GM23338 (cell line): ENCODE measurements at regions not wholly inside any gene's neighbourhood (a gene's known extent, or its start where the extent isn't known, plus 50 kb on each side); places are given as distances from the start of the nearest gene placed in this dataset.

Source experiments
- ATAC-seq: fragments of 200-7000 bp; cut with Tn5 transposase; 3 replicates; pipeline ENCODE4 v1.9.1; 2020
- DNase-seq: peaks from one replicate; pipeline ENCODE4 v3.0.0-alpha.2; 2015; ENCODE audit warnings: low spot score
- H2AFZ ChIP-seq: fragments of 200-600 bp; sonication (generic); 2 replicates; pipeline ENCODE4 v1.8.0; 2016; ENCODE audit warnings: antibody characterized with exemption, mild to moderate bottlenecking, moderate library complexity
- H3F3A ChIP-seq: fragments of 200-600 bp; sonication (generic); replicated peaks from 2 replicates; pipeline ENCODE4 v1.8.0; 2017; ENCODE audit warnings: antibody characterized with exemption, mixed run types, low read depth
- H3K27ac ChIP-seq: fragments of 200-600 bp; sonication (generic); 2 replicates; pipeline ENCODE4 v1.6.1; 2016; ENCODE audit warnings: low read depth
- H3K27me3 ChIP-seq: fragments of 200-600 bp; sonication (generic); 2 replicates; pipeline ENCODE4 v1.8.0; 2016; ENCODE audit warnings: mild to moderate bottlenecking, mixed run types, moderate library complexity; ENCODE audit not compliant: insufficient read depth
- H3K36me3 ChIP-seq: fragments of 200-600 bp; sonication (generic); 2 replicates; pipeline ENCODE4 v1.8.0; 2016; ENCODE audit warnings: mild to moderate bottlenecking; ENCODE audit not compliant: insufficient read depth
- H3K4me1 ChIP-seq: fragments of 200-600 bp; sonication (generic); 2 replicates; pipeline ENCODE4 v1.8.0; 2016; ENCODE audit warnings: mild to moderate bottlenecking, moderate library complexity; ENCODE audit not compliant: insufficient read depth
- H3K4me2 ChIP-seq: fragments of 200-600 bp; sonication (generic); 2 replicates; pipeline ENCODE4 v1.7.1; 2017; ENCODE audit warnings: mixed run types
- H3K4me3 ChIP-seq: fragments of 200-600 bp; sonication (generic); 2 replicates; pipeline ENCODE4 v1.6.1; 2016; ENCODE audit warnings: mixed run types
- H3K79me2 ChIP-seq: fragments of 200-600 bp; sonication (generic); replicated peaks from 2 replicates; pipeline ENCODE4 v1.8.0; 2017; ENCODE audit warnings: mild to moderate bottlenecking; ENCODE audit not compliant: insufficient read depth
- H3K9me2 ChIP-seq: fragments of 200-600 bp; sonication (generic); 2 replicates; pipeline ENCODE4 v1.8.0; 2017; ENCODE audit not compliant: insufficient read depth
- H4K20me1 ChIP-seq: fragments of 200-600 bp; sonication (generic); replicated peaks from 2 replicates; pipeline ENCODE4 v1.8.0; 2017; ENCODE audit warnings: mild to moderate bottlenecking; ENCODE audit not compliant: insufficient read depth
- H3K27ac Mint-ChIP-seq: 2 replicates; pipeline ENCODE4 v1.8.0; 2020; ENCODE audit warnings: inconsistent platforms, mild to moderate bottlenecking, moderate library complexity, mixed read lengths
- H3K27me3 Mint-ChIP-seq: 3 replicates; pipeline ENCODE4 v1.8.0; 2022; ENCODE audit warnings: low read depth, mild to moderate bottlenecking, moderate library complexity, mixed read lengths, inconsistent platforms; ENCODE audit not compliant: insufficient read depth, poor library complexity
- H3K36me3 Mint-ChIP-seq: 3 replicates; pipeline ENCODE4 v1.8.0; 2021; ENCODE audit warnings: low read depth, mild to moderate bottlenecking, inconsistent platforms, moderate library complexity, mixed read lengths
- H3K4me1 Mint-ChIP-seq: 3 replicates; pipeline ENCODE4 v1.8.0; 2020; ENCODE audit warnings: mild to moderate bottlenecking, inconsistent platforms, mixed read lengths
- H3K4me3 Mint-ChIP-seq: 3 replicates; pipeline ENCODE4 v1.8.0; 2021; ENCODE audit warnings: moderate library complexity, mild to moderate bottlenecking, inconsistent platforms, mixed read lengths
- H3K9me3 Mint-ChIP-seq: 3 replicates; pipeline ENCODE4 v1.8.0; 2020; ENCODE audit warnings: moderate library complexity, mild to moderate bottlenecking, inconsistent platforms, mixed read lengths
- CREB1 ChIP-seq: fragments of 250-450 bp; sonication (Bioruptor Pico); IDR thresholded peaks from 2 replicates; pipeline ENCODE4 v1.5.0; 2020; ENCODE audit warnings: low read depth, mild to moderate bottlenecking, moderate library complexity
- CTCF ChIP-seq, 2 experiments: fragments of 200-600 bp in 1 of 2; sonication (generic) in 1 of 2; conservative IDR thresholded peaks; 2 replicates each; pipeline versions ENCODE4 v1.5.1 to v1.6.1; 2016 to 2017; ENCODE audit warnings: antibody characterized with exemption in 2 of 2, low read depth in 2 of 2, mild to moderate bottlenecking in 2 of 2, moderate library complexity in 1 of 2
- ETS1 ChIP-seq: IDR thresholded peaks from 2 replicates; pipeline ENCODE4 v1.6.1; 2016; ENCODE audit warnings: antibody characterized with exemption
- EZH2 ChIP-seq: fragments of 200-600 bp; sonication (generic); IDR thresholded peaks from one replicate; pipeline ENCODE4 v1.8.0; 2017; ENCODE audit warnings: antibody characterized with exemption, mild to moderate bottlenecking, low read depth; ENCODE audit not compliant: unreplicated experiment
- EZH2phosphoT487 ChIP-seq: fragments of 200-600 bp; sonication (generic); IDR thresholded peaks from one replicate; pipeline ENCODE4 v1.8.1; 2018; ENCODE audit warnings: antibody characterized with exemption; ENCODE audit not compliant: unreplicated experiment
- JUNB ChIP-seq: IDR thresholded peaks from one replicate; pipeline ENCODE4 v1.6.1; 2016; ENCODE audit warnings: antibody characterized with exemption; ENCODE audit not compliant: unreplicated experiment
- NANOG ChIP-seq: IDR thresholded peaks from 2 replicates; pipeline ENCODE4 v1.6.1; 2016; ENCODE audit warnings: antibody characterized with exemption, borderline replicate concordance
- REST ChIP-seq: IDR thresholded peaks from one replicate; pipeline ENCODE4 v1.6.1; 2018; ENCODE audit warnings: antibody characterized with exemption; ENCODE audit not compliant: unreplicated experiment
- STAT1 ChIP-seq: IDR thresholded peaks from one replicate; pipeline ENCODE4 v1.6.1; 2016; ENCODE audit warnings: antibody characterized with exemption; ENCODE audit not compliant: unreplicated experiment
- ZNF114 ChIP-seq: fragments of 250-450 bp; sonication (Bioruptor Pico); IDR thresholded peaks from 2 replicates; pipeline ENCODE4 v1.5.0; 2020; ENCODE audit warnings: mild to moderate bottlenecking, moderate library complexity
- ZNF331 ChIP-seq: fragments of 250-450 bp; sonication (Bioruptor Pico); IDR thresholded peaks from 2 replicates; pipeline ENCODE4 v1.5.0; 2020; ENCODE audit warnings: low read depth, mild to moderate bottlenecking, moderate library complexity

GRCh38 chr10:47121336-47121735 lies 178.7 kb upstream of the GDF10 start:
- no peaks in the 10 kb centered on the region for H4K20me1 ChIP-seq
- H3K27ac Mint-ChIP-seq: no peak overlapping the region
- no peaks in the 10 kb centered on the region for H3K79me2 ChIP-seq
- peaks cover 4% of the 10 kb centered on the region; the same call in 1 of the 3 replicates for H3K9me3 Mint-ChIP-seq
- H3K4me1 ChIP-seq: no peaks in the 10 kb centered on the region
- H2AFZ ChIP-seq: peak overlapping the region; percentile 39; the same call in 1 of the 2 replicates
- peaks cover 2% of the 10 kb centered on the region for H3K27me3 Mint-ChIP-seq
- no peak overlapping the region for H3K4me3 Mint-ChIP-seq
- no peak for TF ChIP-seq EZH2phosphoT487
- TF ChIP-seq NANOG: no peak
- no peak for TF ChIP-seq JUNB
- no peak for TF ChIP-seq CTCF (conservative IDR thresholded peaks at IDR 0.05; ENCODE audit: low read depth in 2 of 2)
- H3K4me2 ChIP-seq: no peak overlapping the region
- ATAC-seq (no peak; the same call in 2 of the 3 replicates), DNase-seq (no peak)
- H3K27me3 ChIP-seq: no peaks in the 10 kb centered on the region
- no peaks in the 10 kb centered on the region for H3K36me3 Mint-ChIP-seq
- no peak overlapping the region for H3K27ac ChIP-seq
- no peaks in the 10 kb centered on the region for H3F3A ChIP-seq
- H3K36me3 ChIP-seq: no peaks in the 10 kb centered on the region
- peaks cover 10% of the 10 kb centered on the region for H3K9me2 ChIP-seq
- peaks cover 20% of the 10 kb centered on the region for H3K4me1 Mint-ChIP-seq
- H3K4me3 ChIP-seq: no peak overlapping the region

GRCh38 chr10:47123716-47124288 lies 176.2 kb upstream of the GDF10 start:
- Histone ChIP-seq H3K36me3 (no peaks in the 10 kb centered on the region), H3K79me2 (no peaks in the 10 kb centered on the region), H3K27me3 (no peaks in the 10 kb centered on the region), H3K4me3 (no peak overlapping the region), H4K20me1 (no peaks in the 10 kb centered on the region), H3K4me1 (no peaks in the 10 kb centered on the region), H2AFZ (no peak overlapping the region), H3K4me2 (no peak overlapping the region), H3K9me2 (peaks cover 10% of the 10 kb centered on the region), H3F3A (no peaks in the 10 kb centered on the region), H3K27ac (no peak overlapping the region)
- Mint-ChIP-seq H3K27me3 (peaks cover 2% of the 10 kb centered on the region), H3K27ac (no peak overlapping the region), H3K4me3 (no peak overlapping the region), H3K36me3 (no peaks in the 10 kb centered on the region), H3K9me3 (peaks cover 4% of the 10 kb centered on the region; the same call in 1 of the 3 replicates), H3K4me1 (peaks cover 16% of the 10 kb centered on the region)
- DNase-seq: no peak
- no peak for ATAC-seq
- TF ChIP-seq ZNF114 (CRISPR knock-in tag) (no peak), ETS1 (no peak), EZH2phosphoT487 (no peak), STAT1 (no peak), NANOG (no peak), ZNF331 (CRISPR knock-in tag) (no peak), REST (no peak), EZH2 (no peak), CREB1 (CRISPR knock-in tag) (no peak)
